HepG2 (cell line): ENCODE measurements at regions not wholly inside any gene's neighbourhood (a gene's known extent, or its start where the extent isn't known, plus 50 kb on each side); places are given as distances from the start of the nearest gene placed in this dataset.

Experiments used
- ATAC-seq: fragments of 200-7000 bp; cut with Tn5 transposase; 3 replicates; pipeline ENCODE4 v1.9.1; 2020; ENCODE audit warnings: mild to moderate bottlenecking, moderate library complexity
- BruUV-seq: library from RNA; stranded (reverse); fragments of 400-500 nt; replicated peaks from 2 replicates; lab custom pipeline; 2021; lab: Mats Ljungman, UMichigan
- CTCF ChIA-PET: fragments of 300-600 bp; formaldehyde crosslinking; extraction: SDS; loops from one replicate; lab custom pipeline; 2021; ENCODE audit warnings: low total read pairs, inconsistent platforms, low intra/inter-chr PET ratio; lab: Yijun Ruan, JAX
- POLR2A ChIA-PET: fragments of 350-600 bp; sonication (Branson Sonifier 250); formaldehyde crosslinking; loops from one replicate; lab custom pipeline; 2020; ENCODE audit warnings: antibody characterized with exemption, inconsistent platforms; lab: Yijun Ruan, JAX
- DNase-seq: peaks from one replicate; pipeline ENCODE4 v3.0.0-alpha.2; 2015; ENCODE audit warnings: low spot score
- FAIRE-seq: peaks from 3 replicates; lab custom pipeline; 2011; peaks lifted over from hg19 to GRCh38; lab: Jason Lieb, UNC
- H2AFZ ChIP-seq: one replicate; pipeline ENCODE4 v1.6.1; 2011; ENCODE audit warnings: low read length, inconsistent platforms
- H3K27ac ChIP-seq: fragments of 300-600 bp; 3 replicates; pipeline ENCODE4 v1.8.0; 2011; ENCODE audit warnings: mixed run types, mild to moderate bottlenecking, mixed read lengths, low read length, inconsistent platforms; ENCODE audit not compliant: insufficient read depth; ENCODE audit errors: extremely low read length
- H3K27me3 ChIP-seq, 2 experiments: fragments of 200-600 bp in 1 of 2; 2 replicates in 1 of 2; 3 replicates in 1 of 2; pipeline versions ENCODE4 v1.6.0 to v1.8.0; 2011; ENCODE audit warnings: low read length in 2 of 2, mild to moderate bottlenecking in 2 of 2, moderate library complexity in 2 of 2, inconsistent platforms in 1 of 2; ENCODE audit not compliant: insufficient read depth in 2 of 2, control insufficient read depth in 1 of 2
- H3K36me3 ChIP-seq, 2 experiments: fragments of 200-600 bp in 1 of 2; replicated peaks in 1 of 2; 2 replicates in 1 of 2; 3 replicates in 1 of 2; pipeline versions ENCODE4 v1.5.1 to v1.8.0; 2011; ENCODE audit warnings: low read length in 2 of 2, inconsistent platforms in 1 of 2; ENCODE audit not compliant: insufficient read depth in 2 of 2, control insufficient read depth in 1 of 2
- H3K4me1 ChIP-seq: 2 replicates; pipeline ENCODE4 v1.5.1; 2012; ENCODE audit warnings: low read length, inconsistent platforms; ENCODE audit not compliant: insufficient read depth
- H3K4me2 ChIP-seq: 2 replicates; pipeline ENCODE4 v1.6.0; 2011; ENCODE audit warnings: low read depth, low read length, inconsistent platforms
- H3K4me3 ChIP-seq, 3 experiments: fragments of 200-600 bp in 1 of 3; sonication (generic), shearing (Covaris generic) in 1 of 3; replicated peaks in 1 of 3; 2 replicates each; pipeline ENCODE4 v1.5.1; 2011 to 2016; ENCODE audit warnings: low read length in 3 of 3, inconsistent platforms in 2 of 3, low read depth in 2 of 3, mild to moderate bottlenecking in 2 of 3, control low read depth in 1 of 3, mixed read lengths in 1 of 3; ENCODE audit not compliant: insufficient read depth in 1 of 3
- H3K79me2 ChIP-seq: one replicate; pipeline ENCODE4 v1.6.1; 2011; ENCODE audit warnings: low read length, inconsistent platforms; ENCODE audit not compliant: insufficient read depth
- H3K9ac ChIP-seq: 2 replicates; pipeline ENCODE4 v1.6.0; 2011; ENCODE audit warnings: mild to moderate bottlenecking, low read depth, low read length, inconsistent platforms; ENCODE audit not compliant: insufficient read depth
- H3K9me3 ChIP-seq: 2 replicates; pipeline ENCODE4 v1.5.1; 2012; ENCODE audit warnings: mild to moderate bottlenecking, low read length
- H4K20me1 ChIP-seq: 2 replicates; pipeline ENCODE4 v1.6.0; 2011; ENCODE audit warnings: inconsistent platforms, mild to moderate bottlenecking, low read length, moderate library complexity; ENCODE audit not compliant: insufficient read depth
- IKZF4 ChIP-seq: sonication (generic); formaldehyde crosslinking; IDR thresholded peaks from 2 replicates; pipeline ENCODE4 v1.5.1; 2020; ENCODE audit warnings: borderline replicate concordance, mild to moderate bottlenecking, low read depth, missing genetic modification reagents; ENCODE audit errors: not compliant biosample characterization
- LCORL ChIP-seq, 2 experiments: fragments of 450-650 bp in 1 of 2; sonication (generic) in 1 of 2; formaldehyde crosslinking in 1 of 2; IDR thresholded peaks; 2 replicates each; pipeline versions ENCODE4 v1.5.0 to v1.6.1; 2017 to 2020; ENCODE audit warnings: antibody characterized with exemption in 1 of 2, missing genetic modification reagents in 1 of 2
- MAFK ChIP-seq, 2 experiments: IDR thresholded peaks in 1 of 2; conservative IDR thresholded peaks in 1 of 2; 2 replicates each; pipeline ENCODE4 v1.6.1; 2011; ENCODE audit warnings: improper control_type of control experiment in 2 of 2, low read length in 2 of 2
- POLR2G ChIP-seq: fragments of 200-400 bp; formaldehyde crosslinking; IDR thresholded peaks from 2 replicates; pipeline ENCODE4 v1.6.1; 2018; ENCODE audit warnings: mild to moderate bottlenecking, low read depth, low read length, moderate library complexity
- SMAD3 ChIP-seq: sonication (generic); formaldehyde crosslinking; IDR thresholded peaks from 2 replicates; pipeline ENCODE4 v1.4.0; 2020; ENCODE audit warnings: missing genetic modification reagents
- ZNF441 ChIP-seq: sonication (generic); formaldehyde crosslinking; IDR thresholded peaks from 2 replicates; pipeline ENCODE4 v1.7.0; 2021; ENCODE audit warnings: missing genetic modification reagents, borderline replicate concordance
- ZNF747 ChIP-seq: sonication (generic); formaldehyde crosslinking; IDR thresholded peaks from 2 replicates; pipeline ENCODE4 v1.8.1; 2023; ENCODE audit warnings: missing genetic modification reagents, mild to moderate bottlenecking, borderline replicate concordance
- ZNF777 ChIP-seq: sonication (generic); formaldehyde crosslinking; IDR thresholded peaks from 2 replicates; pipeline ENCODE4 v1.4.0; 2020; ENCODE audit warnings: missing genetic modification reagents
- WGBS: methylation state at CpG from one replicate; pipeline ENCODE4 v1.1.6; 2017; ENCODE audit warnings: low lambda C conversion rate; 5-methylcytosine and 5-hydroxymethylcytosine counted together
- in situ Hi-C: cut with HindIII; loops from 2 replicates; pipeline ENCODE4 v1.10.0; 2017; ENCODE audit warnings: low pct_unique_long_range_greater_than_20kb; ENCODE audit not compliant: extremely low pct_ligation_motif_present
- intact Hi-C: fragments of 100-400 bp; cut with micrococcal nuclease; formaldehyde crosslinking; loops from one replicate; pipeline ENCODE4 v1.10.0; 2022; ENCODE audit not compliant: unreplicated experiment
- TF ChIP-seq, protein P1 (sequence below): sonication (generic); formaldehyde crosslinking; IDR thresholded peaks from 2 replicates; pipeline ENCODE4 v1.4.0; 2020; ENCODE audit warnings: missing genetic modification reagents
- TF ChIP-seq, protein P2 (sequence below): sonication (generic); formaldehyde crosslinking; IDR thresholded peaks from 2 replicates; pipeline ENCODE4 v1.4.0; 2020; ENCODE audit warnings: missing genetic modification reagents
- TF ChIP-seq, protein P3 (sequence below): sonication (generic); formaldehyde crosslinking; IDR thresholded peaks from 2 replicates; pipeline ENCODE4 v1.5.0; 2020; ENCODE audit warnings: mild to moderate bottlenecking, missing genetic modification reagents

DNA sequence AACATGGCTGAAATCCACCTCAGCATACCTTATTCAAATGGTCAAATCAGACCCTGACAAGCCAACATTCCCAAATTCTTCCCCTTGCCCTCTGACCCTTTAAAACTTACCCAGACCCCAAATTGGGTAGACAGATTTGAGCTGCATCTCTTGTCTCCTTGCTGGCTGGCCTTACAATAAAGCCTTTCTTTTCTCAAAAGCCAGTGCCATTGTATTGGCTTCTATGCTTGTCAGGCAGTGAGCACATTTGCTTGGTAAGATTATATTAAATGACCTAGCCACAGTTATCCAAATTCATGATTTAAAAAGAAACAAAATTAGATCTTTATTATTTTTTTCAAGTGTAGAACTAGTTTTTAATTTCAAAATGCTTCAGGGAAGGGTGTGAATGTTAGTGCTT, 67.8 kb upstream of the FAM83B start (continued):
- no peak for TF ChIP-seq POLR2G
- no peak for TF ChIP-seq LCORL (IDR thresholded peaks at IDR 0.05)
- TF ChIP-seq LCORL (CRISPR knock-in tag; IDR thresholded peaks at IDR 0.05) = no peak
- TF ChIP-seq IKZF4 = no peak
- TF ChIP-seq ZNF441 (CRISPR knock-in tag) = no peak

DNA sequence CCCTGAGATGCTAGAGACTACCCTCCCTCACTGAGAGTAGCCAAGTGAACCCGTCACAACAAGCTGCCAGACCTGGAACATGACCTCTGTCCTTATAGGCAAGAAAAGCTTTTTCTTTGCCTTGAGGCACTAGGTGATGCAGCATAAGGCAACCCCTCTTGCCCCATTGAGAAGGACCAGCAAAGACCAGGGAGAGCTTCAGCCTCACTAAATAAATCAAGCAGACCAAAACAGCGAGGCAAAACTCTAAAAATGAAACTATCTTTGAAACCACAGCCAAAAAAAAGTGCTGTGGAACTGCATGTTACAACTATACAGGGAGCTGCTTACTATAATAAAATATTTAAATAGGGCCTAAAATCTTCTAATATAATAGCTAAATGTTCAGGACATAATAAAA, 62.6 kb upstream of the FAM83B start:
- Histone ChIP-seq H3K9ac (no peak overlapping the region), H3K27me3 (no peaks in the 10 kb centered on the region), H3K4me2 (no peak overlapping the region), H3K9me3 (no peaks in the 10 kb centered on the region), H3K79me2 (no peaks in the 10 kb centered on the region), H3K4me1 (no peaks in the 10 kb centered on the region), H4K20me1 (no peaks in the 10 kb centered on the region), H3K36me3 (no peaks in the 10 kb centered on the region), H2AFZ (no peak overlapping the region), H3K4me3 (no peak overlapping the region), H3K27ac (no peak overlapping the region)
- no peak for DNase-seq
- BruUV-seq = no TSS peak
- FAIRE-seq = no peak
- intact Hi-C loops (no loop called here), in situ Hi-C loops (no loop called here)
- CTCF ChIA-PET = no interaction called here
- POLR2A ChIA-PET = no interaction called here
- ATAC-seq = no peak
- 0% methylated on average over 2 of the region's 2 CpGs for WGBS
- TF ChIP-seq SMAD3 (CRISPR knock-in tag) (no peak), ZNF777 (CRISPR knock-in tag) (no peak), MAFK (conservative IDR thresholded peaks at IDR 0.05 in 1 of 2, IDR thresholded peaks at IDR 0.05 in 1 of 2; ENCODE audit: low read length in 2 of 2) (no peak), ZNF747 (CRISPR knock-in tag) (no peak), LCORL (IDR thresholded peaks at IDR 0.05) (no peak), LCORL (CRISPR knock-in tag; IDR thresholded peaks at IDR 0.05) (no peak)
- TF ChIP-seq, protein P1, sequence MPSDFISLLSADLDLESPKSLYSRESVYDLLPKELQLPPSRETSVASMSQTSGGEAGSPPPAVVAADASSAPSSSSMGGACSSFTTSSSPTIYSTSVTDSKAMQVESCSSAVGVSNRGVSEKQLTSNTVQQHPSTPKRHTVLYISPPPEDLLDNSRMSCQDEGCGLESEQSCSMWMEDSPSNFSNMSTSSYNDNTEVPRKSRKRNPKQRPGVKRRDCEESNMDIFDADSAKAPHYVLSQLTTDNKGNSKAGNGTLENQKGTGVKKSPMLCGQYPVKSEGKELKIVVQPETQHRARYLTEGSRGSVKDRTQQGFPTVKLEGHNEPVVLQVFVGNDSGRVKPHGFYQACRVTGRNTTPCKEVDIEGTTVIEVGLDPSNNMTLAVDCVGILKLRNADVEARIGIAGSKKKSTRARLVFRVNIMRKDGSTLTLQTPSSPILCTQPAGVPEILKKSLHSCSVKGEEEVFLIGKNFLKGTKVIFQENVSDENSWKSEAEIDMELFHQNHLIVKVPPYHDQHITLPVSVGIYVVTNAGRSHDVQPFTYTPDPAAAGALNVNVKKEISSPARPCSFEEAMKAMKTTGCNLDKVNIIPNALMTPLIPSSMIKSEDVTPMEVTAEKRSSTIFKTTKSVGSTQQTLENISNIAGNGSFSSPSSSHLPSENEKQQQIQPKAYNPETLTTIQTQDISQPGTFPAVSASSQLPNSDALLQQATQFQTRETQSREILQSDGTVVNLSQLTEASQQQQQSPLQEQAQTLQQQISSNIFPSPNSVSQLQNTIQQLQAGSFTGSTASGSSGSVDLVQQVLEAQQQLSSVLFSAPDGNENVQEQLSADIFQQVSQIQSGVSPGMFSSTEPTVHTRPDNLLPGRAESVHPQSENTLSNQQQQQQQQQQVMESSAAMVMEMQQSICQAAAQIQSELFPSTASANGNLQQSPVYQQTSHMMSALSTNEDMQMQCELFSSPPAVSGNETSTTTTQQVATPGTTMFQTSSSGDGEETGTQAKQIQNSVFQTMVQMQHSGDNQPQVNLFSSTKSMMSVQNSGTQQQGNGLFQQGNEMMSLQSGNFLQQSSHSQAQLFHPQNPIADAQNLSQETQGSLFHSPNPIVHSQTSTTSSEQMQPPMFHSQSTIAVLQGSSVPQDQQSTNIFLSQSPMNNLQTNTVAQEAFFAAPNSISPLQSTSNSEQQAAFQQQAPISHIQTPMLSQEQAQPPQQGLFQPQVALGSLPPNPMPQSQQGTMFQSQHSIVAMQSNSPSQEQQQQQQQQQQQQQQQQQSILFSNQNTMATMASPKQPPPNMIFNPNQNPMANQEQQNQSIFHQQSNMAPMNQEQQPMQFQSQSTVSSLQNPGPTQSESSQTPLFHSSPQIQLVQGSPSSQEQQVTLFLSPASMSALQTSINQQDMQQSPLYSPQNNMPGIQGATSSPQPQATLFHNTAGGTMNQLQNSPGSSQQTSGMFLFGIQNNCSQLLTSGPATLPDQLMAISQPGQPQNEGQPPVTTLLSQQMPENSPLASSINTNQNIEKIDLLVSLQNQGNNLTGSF (CRISPR knock-in tag) = no peak
- TF ChIP-seq, protein P2, sequence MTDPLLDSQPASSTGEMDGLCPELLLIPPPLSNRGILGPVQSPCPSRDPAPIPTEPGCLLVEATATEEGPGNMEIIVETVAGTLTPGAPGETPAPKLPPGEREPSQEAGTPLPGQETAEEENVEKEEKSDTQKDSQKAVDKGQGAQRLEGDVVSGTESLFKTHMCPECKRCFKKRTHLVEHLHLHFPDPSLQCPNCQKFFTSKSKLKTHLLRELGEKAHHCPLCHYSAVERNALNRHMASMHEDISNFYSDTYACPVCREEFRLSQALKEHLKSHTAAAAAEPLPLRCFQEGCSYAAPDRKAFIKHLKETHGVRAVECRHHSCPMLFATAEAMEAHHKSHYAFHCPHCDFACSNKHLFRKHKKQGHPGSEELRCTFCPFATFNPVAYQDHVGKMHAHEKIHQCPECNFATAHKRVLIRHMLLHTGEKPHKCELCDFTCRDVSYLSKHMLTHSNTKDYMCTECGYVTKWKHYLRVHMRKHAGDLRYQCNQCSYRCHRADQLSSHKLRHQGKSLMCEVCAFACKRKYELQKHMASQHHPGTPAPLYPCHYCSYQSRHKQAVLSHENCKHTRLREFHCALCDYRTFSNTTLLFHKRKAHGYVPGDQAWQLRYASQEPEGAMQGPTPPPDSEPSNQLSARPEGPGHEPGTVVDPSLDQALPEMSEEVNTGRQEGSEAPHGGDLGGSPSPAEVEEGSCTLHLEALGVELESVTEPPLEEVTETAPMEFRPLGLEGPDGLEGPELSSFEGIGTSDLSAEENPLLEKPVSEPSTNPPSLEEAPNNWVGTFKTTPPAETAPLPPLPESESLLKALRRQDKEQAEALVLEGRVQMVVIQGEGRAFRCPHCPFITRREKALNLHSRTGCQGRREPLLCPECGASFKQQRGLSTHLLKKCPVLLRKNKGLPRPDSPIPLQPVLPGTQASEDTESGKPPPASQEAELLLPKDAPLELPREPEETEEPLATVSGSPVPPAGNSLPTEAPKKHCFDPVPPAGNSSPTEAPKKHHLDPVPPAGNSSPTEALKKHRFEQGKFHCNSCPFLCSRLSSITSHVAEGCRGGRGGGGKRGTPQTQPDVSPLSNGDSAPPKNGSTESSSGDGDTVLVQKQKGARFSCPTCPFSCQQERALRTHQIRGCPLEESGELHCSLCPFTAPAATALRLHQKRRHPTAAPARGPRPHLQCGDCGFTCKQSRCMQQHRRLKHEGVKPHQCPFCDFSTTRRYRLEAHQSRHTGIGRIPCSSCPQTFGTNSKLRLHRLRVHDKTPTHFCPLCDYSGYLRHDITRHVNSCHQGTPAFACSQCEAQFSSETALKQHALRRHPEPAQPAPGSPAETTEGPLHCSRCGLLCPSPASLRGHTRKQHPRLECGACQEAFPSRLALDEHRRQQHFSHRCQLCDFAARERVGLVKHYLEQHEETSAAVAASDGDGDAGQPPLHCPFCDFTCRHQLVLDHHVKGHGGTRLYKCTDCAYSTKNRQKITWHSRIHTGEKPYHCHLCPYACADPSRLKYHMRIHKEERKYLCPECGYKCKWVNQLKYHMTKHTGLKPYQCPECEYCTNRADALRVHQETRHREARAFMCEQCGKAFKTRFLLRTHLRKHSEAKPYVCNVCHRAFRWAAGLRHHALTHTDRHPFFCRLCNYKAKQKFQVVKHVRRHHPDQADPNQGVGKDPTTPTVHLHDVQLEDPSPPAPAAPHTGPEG (CRISPR knock-in tag) = no peak
- TF ChIP-seq, protein P3, sequence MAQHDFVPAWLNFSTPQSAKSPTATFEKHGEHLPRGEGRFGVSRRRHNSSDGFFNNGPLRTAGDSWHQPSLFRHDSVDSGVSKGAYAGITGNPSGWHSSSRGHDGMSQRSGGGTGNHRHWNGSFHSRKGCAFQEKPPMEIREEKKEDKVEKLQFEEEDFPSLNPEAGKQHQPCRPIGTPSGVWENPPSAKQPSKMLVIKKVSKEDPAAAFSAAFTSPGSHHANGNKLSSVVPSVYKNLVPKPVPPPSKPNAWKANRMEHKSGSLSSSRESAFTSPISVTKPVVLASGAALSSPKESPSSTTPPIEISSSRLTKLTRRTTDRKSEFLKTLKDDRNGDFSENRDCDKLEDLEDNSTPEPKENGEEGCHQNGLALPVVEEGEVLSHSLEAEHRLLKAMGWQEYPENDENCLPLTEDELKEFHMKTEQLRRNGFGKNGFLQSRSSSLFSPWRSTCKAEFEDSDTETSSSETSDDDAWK (CRISPR knock-in tag) = no peak
